Keratinocyte (primary cell): ENCODE measurements at regions not wholly inside any gene's neighbourhood (a gene's known extent, or its start where the extent isn't known, plus 50 kb on each side); places are given as distances from the start of the nearest gene placed in this dataset.

Experiments used
- DNase-seq: peaks from one replicate; pipeline ENCODE4 v3.0.0-alpha.2; 2011; ENCODE audit warnings: low read depth, missing footprints, low spot score
- FAIRE-seq: peaks from 2 replicates; lab custom pipeline; 2011; peaks lifted over from hg19 to GRCh38; lab: Jason Lieb, UNC
- H2AFZ ChIP-seq: 2 replicates; pipeline ENCODE4 v1.6.0; 2012; ENCODE audit warnings: low read length, control low read depth, inconsistent platforms; ENCODE audit not compliant: control insufficient read depth
- H3K27ac ChIP-seq: 2 replicates; pipeline ENCODE4 v1.5.1; 2011; ENCODE audit warnings: low read length; ENCODE audit not compliant: control insufficient read depth, insufficient read depth
- H3K27me3 ChIP-seq: 3 replicates; pipeline ENCODE4 v1.6.0; 2011; ENCODE audit warnings: low read length; ENCODE audit not compliant: control insufficient read depth, insufficient read depth; ENCODE audit errors: extremely low read depth
- H3K36me3 ChIP-seq, 2 experiments: 2 replicates in 1 of 2; 3 replicates in 1 of 2; pipeline ENCODE4 v1.5.1; 2011; ENCODE audit warnings: low read length in 2 of 2, mild to moderate bottlenecking in 1 of 2; ENCODE audit not compliant: control insufficient read depth in 2 of 2, insufficient read depth in 2 of 2; ENCODE audit errors: extremely low read depth in 1 of 2
- H3K4me1 ChIP-seq: 3 replicates; pipeline ENCODE4 v1.5.1; 2011; ENCODE audit warnings: low read length; ENCODE audit not compliant: control insufficient read depth, insufficient read depth; ENCODE audit errors: extremely low read depth
- H3K4me2 ChIP-seq: 3 replicates; pipeline ENCODE4 v1.6.0; 2011; ENCODE audit warnings: low read depth, low read length; ENCODE audit not compliant: control insufficient read depth, insufficient read depth; ENCODE audit errors: extremely low read depth
- H3K4me3 ChIP-seq, 3 experiments: fragments of 200-600 bp in 1 of 3; sonication (generic) in 1 of 3; 2 replicates in 2 of 3; 3 replicates in 1 of 3; pipeline ENCODE4 v1.5.1; 2011 to 2016; ENCODE audit warnings: low read length in 3 of 3, mild to moderate bottlenecking in 3 of 3, control low read depth in 2 of 3, inconsistent platforms in 1 of 3, low read depth in 1 of 3, mixed read lengths in 1 of 3, mixed run types in 1 of 3, moderate library complexity in 1 of 3; ENCODE audit not compliant: control insufficient read depth in 2 of 3, insufficient read depth in 2 of 3; ENCODE audit errors: extremely low read depth in 1 of 3
- H3K79me2 ChIP-seq: 2 replicates; pipeline ENCODE4 v1.6.0; 2012; ENCODE audit warnings: low read length; ENCODE audit not compliant: control insufficient read depth, insufficient read depth
- H3K9ac ChIP-seq: 3 replicates; pipeline ENCODE4 v1.6.0; 2011; ENCODE audit warnings: low read length; ENCODE audit not compliant: control insufficient read depth, insufficient read depth; ENCODE audit errors: extremely low read depth
- H3K9me1 ChIP-seq: 3 replicates; pipeline ENCODE4 v1.6.0; 2011; ENCODE audit warnings: low read length; ENCODE audit not compliant: control insufficient read depth, insufficient read depth; ENCODE audit errors: extremely low read depth
- H3K9me3 ChIP-seq: 2 replicates; pipeline ENCODE4 v1.5.1; 2012; ENCODE audit warnings: low read depth, low read length; ENCODE audit not compliant: control insufficient read depth
- H4K20me1 ChIP-seq: 3 replicates; pipeline ENCODE4 v1.6.0; 2011; ENCODE audit warnings: low read length; ENCODE audit not compliant: control insufficient read depth, insufficient read depth; ENCODE audit errors: extremely low read depth
- CTCF ChIP-seq, 3 experiments: IDR thresholded peaks in 1 of 3; conservative IDR thresholded peaks in 1 of 3; optimal IDR thresholded peaks in 1 of 3; 2 replicates in 2 of 3; 3 replicates in 1 of 3; pipeline versions ENCODE3 to v1.5.1; 2011; ENCODE audit warnings: low read length in 3 of 3, mild to moderate bottlenecking in 3 of 3, moderate library complexity in 2 of 3, control low read depth in 1 of 3, inconsistent platforms in 1 of 3; ENCODE audit not compliant: insufficient read depth in 2 of 3; ENCODE audit errors: extremely low read depth in 1 of 3
- EZH2 ChIP-seq: IDR thresholded peaks from one replicate; pipeline ENCODE4 v1.6.1; 2012; ENCODE audit warnings: inconsistent platforms, mild to moderate bottlenecking, low read length, moderate library complexity
- dilution Hi-C: fragments of 300-500 bp; cut with MboI; formaldehyde crosslinking; loops from one replicate; pipeline ENCODE4 v1.7.0; 2020; ENCODE audit warnings: low sequenced_read_pairs; ENCODE audit not compliant: extremely low pct_ligation_motif_present

GRCh38 chr5:125630237-125630636 is 793.0 kb upstream of the GRAMD2B start:
- Histone ChIP-seq H3K27ac (no peak overlapping the region), H3K36me3 (no peaks in the 10 kb centered on the region), H3K4me3 (no peak overlapping the region), H3K79me2 (no peaks in the 10 kb centered on the region), H3K9ac (no peak overlapping the region), H3K9me3 (no peaks in the 10 kb centered on the region), H3K4me1 (no peaks in the 10 kb centered on the region), H3K27me3 (no peaks in the 10 kb centered on the region), H4K20me1 (no peaks in the 10 kb centered on the region), H3K4me2 (no peak overlapping the region), H3K9me1 (no peaks in the 10 kb centered on the region), H2AFZ (no peak overlapping the region)
- TF ChIP-seq CTCF (optimal IDR thresholded peaks at IDR 0.05 in 1 of 3, IDR thresholded peaks at IDR 0.05 in 1 of 3, conservative IDR thresholded peaks at IDR 0.05 in 1 of 3; ENCODE audit: extremely low read depth in 1 of 3, insufficient read depth in 2 of 3, low read length in 3 of 3) (no peak), EZH2 (no peak)
- no peak for FAIRE-seq
- dilution Hi-C loops = no loop called here
- no peak for DNase-seq

- H3K9ac ChIP-seq = no peak overlapping the region
Measured at GRCh38 chr5:125633523-125633922, 789.7 kb upstream of the GRAMD2B start.

More at GRCh38 chr5:125633523-125633922, 789.7 kb upstream of the GRAMD2B start:
- Histone ChIP-seq H3K9me3 (no peaks in the 10 kb centered on the region), H4K20me1 (no peaks in the 10 kb centered on the region), H3K27ac (no peak overlapping the region), H3K79me2 (no peaks in the 10 kb centered on the region), H3K36me3 (no peaks in the 10 kb centered on the region), H3K4me2 (no peak overlapping the region), H3K9me1 (no peaks in the 10 kb centered on the region), H3K4me1 (no peaks in the 10 kb centered on the region), H3K27me3 (no peaks in the 10 kb centered on the region), H3K4me3 (no peak overlapping the region), H2AFZ (no peak overlapping the region)
- dilution Hi-C loops = no loop called here
- DNase-seq = no peak
- no peak for TF ChIP-seq EZH2
- no peak for TF ChIP-seq CTCF (optimal IDR thresholded peaks at IDR 0.05 in 1 of 3, IDR thresholded peaks at IDR 0.05 in 1 of 3, conservative IDR thresholded peaks at IDR 0.05 in 1 of 3; ENCODE audit: extremely low read depth in 1 of 3, insufficient read depth in 2 of 3, low read length in 3 of 3)
- no peak for FAIRE-seq
